ENCODE measurements at regions not wholly inside any gene's neighbourhood (a gene's known extent, or its start where the extent isn't known, plus 50 kb on each side); places are given as distances from the start of the nearest gene placed in this dataset.

DNA sequence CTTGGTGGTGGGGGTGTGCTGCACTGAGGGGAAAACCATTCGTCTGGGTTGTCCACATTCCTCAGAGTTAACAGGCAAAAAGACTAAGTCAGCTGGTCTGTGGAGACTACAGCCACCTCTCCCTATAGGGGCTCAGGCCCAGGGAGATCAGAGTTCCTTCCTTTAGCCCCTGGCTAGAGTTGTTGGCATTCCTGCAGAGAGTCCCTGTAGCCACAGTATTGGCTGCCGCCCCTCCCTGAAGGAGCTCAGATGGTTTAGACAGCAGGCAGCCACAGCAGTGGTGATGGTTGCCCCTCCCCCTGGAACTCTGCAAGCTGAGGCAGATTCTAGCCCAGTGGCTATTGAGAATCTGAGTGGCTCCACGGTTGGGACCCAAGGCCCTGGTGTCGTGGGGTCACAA, 1072.5 kb upstream of the ATXN7L3B start:
- H3K4me1 ChIP-seq (ENCODE audit: insufficient read depth): no peaks in the 10 kb centered on the region
- H3K27me3 ChIP-seq: no peaks in the 10 kb centered on the region
- WGBS (ENCODE audit: low lambda C conversion rate, missing lambda C conversion rate): 62% methylated on average over 4 of the region's 4 CpGs
- TF ChIP-seq EZH2phosphoT487 (IDR thresholded peaks at IDR 0.05; ENCODE audit: low read depth, severe bottlenecking, unreplicated experiment): no peak
- no peak for TF ChIP-seq EZH2 (IDR thresholded peaks at IDR 0.05; ENCODE audit: borderline replicate concordance)
- TF ChIP-seq, protein P1, sequence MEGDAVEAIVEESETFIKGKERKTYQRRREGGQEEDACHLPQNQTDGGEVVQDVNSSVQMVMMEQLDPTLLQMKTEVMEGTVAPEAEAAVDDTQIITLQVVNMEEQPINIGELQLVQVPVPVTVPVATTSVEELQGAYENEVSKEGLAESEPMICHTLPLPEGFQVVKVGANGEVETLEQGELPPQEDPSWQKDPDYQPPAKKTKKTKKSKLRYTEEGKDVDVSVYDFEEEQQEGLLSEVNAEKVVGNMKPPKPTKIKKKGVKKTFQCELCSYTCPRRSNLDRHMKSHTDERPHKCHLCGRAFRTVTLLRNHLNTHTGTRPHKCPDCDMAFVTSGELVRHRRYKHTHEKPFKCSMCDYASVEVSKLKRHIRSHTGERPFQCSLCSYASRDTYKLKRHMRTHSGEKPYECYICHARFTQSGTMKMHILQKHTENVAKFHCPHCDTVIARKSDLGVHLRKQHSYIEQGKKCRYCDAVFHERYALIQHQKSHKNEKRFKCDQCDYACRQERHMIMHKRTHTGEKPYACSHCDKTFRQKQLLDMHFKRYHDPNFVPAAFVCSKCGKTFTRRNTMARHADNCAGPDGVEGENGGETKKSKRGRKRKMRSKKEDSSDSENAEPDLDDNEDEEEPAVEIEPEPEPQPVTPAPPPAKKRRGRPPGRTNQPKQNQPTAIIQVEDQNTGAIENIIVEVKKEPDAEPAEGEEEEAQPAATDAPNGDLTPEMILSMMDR (IDR thresholded peaks at IDR 0.05; ENCODE audit: poor library complexity): no peak
- no peak overlapping the region for H3K27ac ChIP-seq
- H3K9me3 ChIP-seq (ENCODE audit: low read depth): no peaks in the 10 kb centered on the region
- no peaks in the 10 kb centered on the region for H3K79me2 ChIP-seq
- H4K20me1 ChIP-seq (ENCODE audit: insufficient read depth, poor library complexity, severe bottlenecking): no peaks in the 10 kb centered on the region
- no peak overlapping the region for H2AFZ ChIP-seq
- no peak overlapping the region for H3K4me3 ChIP-seq
- no peak overlapping the region for H3K4me2 ChIP-seq
- DNase-seq (ENCODE audit: low spot score): no peak
- H3K36me3 ChIP-seq (replicated peaks; ENCODE audit: insufficient read depth, low read depth): no peaks in the 10 kb centered on the region
- no peaks in the 10 kb centered on the region for H3K9me2 ChIP-seq (replicated peaks; ENCODE audit: insufficient read depth)

DNA sequence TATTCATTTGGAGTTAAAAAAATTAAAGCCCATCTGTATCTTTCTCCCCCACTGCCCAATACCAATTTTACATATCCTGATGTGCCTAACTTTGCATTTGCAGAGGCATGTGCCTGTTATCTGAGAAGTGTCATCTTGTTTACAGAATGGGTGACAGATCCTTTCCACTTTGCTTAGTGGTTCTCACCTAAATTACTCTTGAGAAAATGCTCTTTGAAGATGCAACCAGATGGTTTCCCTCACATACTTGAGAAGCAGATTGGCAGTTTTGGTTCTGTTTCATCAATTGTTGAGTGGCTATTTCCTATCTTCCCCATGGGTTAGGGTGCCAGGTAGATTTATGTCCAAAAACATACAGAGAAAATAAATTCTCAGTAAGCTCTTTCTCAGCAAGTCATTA, 1051.4 kb upstream of the ATXN7L3B start:
- Histone ChIP-seq H4K20me1 (ENCODE audit: insufficient read depth, poor library complexity, severe bottlenecking) (no peaks in the 10 kb centered on the region), H3K4me2 (no peak overlapping the region), H3K79me2 (no peaks in the 10 kb centered on the region), H3K9me2 (replicated peaks; ENCODE audit: insufficient read depth) (no peaks in the 10 kb centered on the region), H3K27me3 (no peaks in the 10 kb centered on the region), H3K4me1 (ENCODE audit: insufficient read depth) (no peaks in the 10 kb centered on the region), H3K27ac (no peak overlapping the region), H3K4me3 (no peak overlapping the region), H3K9me3 (ENCODE audit: low read depth) (peaks cover 4% of the 10 kb centered on the region), H2AFZ (no peak overlapping the region), H3K36me3 (replicated peaks; ENCODE audit: insufficient read depth, low read depth) (no peaks in the 10 kb centered on the region)
- TF ChIP-seq, protein P1 (IDR thresholded peaks at IDR 0.05; ENCODE audit: poor library complexity): no peak
- TF ChIP-seq EZH2phosphoT487 (IDR thresholded peaks at IDR 0.05; ENCODE audit: low read depth, severe bottlenecking, unreplicated experiment): no peak
- TF ChIP-seq EZH2 (IDR thresholded peaks at IDR 0.05; ENCODE audit: borderline replicate concordance): no peak
- DNase-seq (ENCODE audit: low spot score): no peak

DNA sequence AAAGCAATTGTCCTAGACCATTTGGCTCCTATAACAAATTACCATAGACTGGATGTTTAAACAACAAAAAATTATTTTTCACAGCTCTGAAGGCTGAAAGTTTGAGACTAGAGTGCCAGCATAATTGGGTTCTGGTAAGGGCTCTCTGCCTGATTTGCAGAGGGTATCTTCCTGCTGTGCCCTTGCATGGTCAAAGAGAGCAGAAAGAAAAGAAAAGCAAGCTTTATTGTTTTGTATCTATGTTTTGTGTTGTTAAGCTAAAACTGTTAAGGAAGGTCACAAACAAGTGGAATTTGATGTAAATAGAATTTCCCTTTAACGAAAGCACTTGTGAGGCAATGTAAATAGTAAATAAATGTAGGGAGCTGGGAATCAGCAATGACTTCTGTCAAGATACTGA, 1031.0 kb upstream of the ATXN7L3B start:
- H3K79me2 ChIP-seq: no peaks in the 10 kb centered on the region
- H2AFZ ChIP-seq: no peak overlapping the region
- H3K4me3 ChIP-seq: no peak overlapping the region
- no peaks in the 10 kb centered on the region for H3K9me2 ChIP-seq (replicated peaks; ENCODE audit: insufficient read depth)
- no peak for DNase-seq (ENCODE audit: low spot score)
- TF ChIP-seq, protein P1 (IDR thresholded peaks at IDR 0.05; ENCODE audit: poor library complexity): no peak
- TF ChIP-seq EZH2phosphoT487 (IDR thresholded peaks at IDR 0.05; ENCODE audit: low read depth, severe bottlenecking, unreplicated experiment) (no peak), EZH2 (IDR thresholded peaks at IDR 0.05; ENCODE audit: borderline replicate concordance) (no peak)
- no peaks in the 10 kb centered on the region for H3K9me3 ChIP-seq (ENCODE audit: low read depth)
- WGBS (ENCODE audit: low lambda C conversion rate, missing lambda C conversion rate): 59% methylated on average over 1 of the region's 1 CpG
- H4K20me1 ChIP-seq (ENCODE audit: insufficient read depth, poor library complexity, severe bottlenecking): no peaks in the 10 kb centered on the region
- no peaks in the 10 kb centered on the region for H3K4me1 ChIP-seq (ENCODE audit: insufficient read depth)
- H3K36me3 ChIP-seq (replicated peaks; ENCODE audit: insufficient read depth, low read depth): no peaks in the 10 kb centered on the region
- H3K27me3 ChIP-seq: no peaks in the 10 kb centered on the region
- H3K27ac ChIP-seq: no peak overlapping the region
- H3K4me2 ChIP-seq: no peak overlapping the region

DNA sequence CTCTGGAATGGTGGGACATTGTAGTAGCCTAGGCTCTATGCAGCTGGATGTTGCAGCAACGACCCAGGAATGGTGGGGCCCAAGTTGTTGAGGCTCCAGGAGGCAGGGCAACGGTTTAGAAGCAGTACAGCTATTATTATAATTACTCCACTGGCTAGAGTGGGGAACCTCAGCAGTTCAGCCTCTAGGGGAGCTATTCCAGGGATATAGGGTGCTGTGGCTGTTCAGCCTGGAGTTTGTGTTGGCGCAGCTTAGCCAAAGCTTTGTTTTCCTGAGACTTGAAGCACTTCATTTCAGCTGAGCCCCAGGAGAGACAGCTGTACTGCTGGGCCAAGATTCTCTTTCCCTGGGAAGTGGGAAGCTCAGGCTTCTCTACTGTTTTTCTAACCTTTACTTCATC, 1023.0 kb upstream of the ATXN7L3B start:
- Histone ChIP-seq H3K4me1 (ENCODE audit: insufficient read depth) (no peaks in the 10 kb centered on the region), H4K20me1 (ENCODE audit: insufficient read depth, poor library complexity, severe bottlenecking) (no peaks in the 10 kb centered on the region), H3K27me3 (no peaks in the 10 kb centered on the region), H3K4me3 (no peak overlapping the region), H3K9me3 (ENCODE audit: low read depth) (no peaks in the 10 kb centered on the region), H3K27ac (no peak overlapping the region), H3K79me2 (no peaks in the 10 kb centered on the region), H2AFZ (no peak overlapping the region), H3K36me3 (replicated peaks; ENCODE audit: insufficient read depth, low read depth) (no peaks in the 10 kb centered on the region), H3K9me2 (replicated peaks; ENCODE audit: insufficient read depth) (no peaks in the 10 kb centered on the region), H3K4me2 (no peak overlapping the region)
- 94% methylated on average over 3 of the region's 3 CpGs for WGBS (ENCODE audit: low lambda C conversion rate, missing lambda C conversion rate)
- no peak for DNase-seq (ENCODE audit: low spot score)
- TF ChIP-seq EZH2phosphoT487 (IDR thresholded peaks at IDR 0.05; ENCODE audit: low read depth, severe bottlenecking, unreplicated experiment) (no peak), EZH2 (IDR thresholded peaks at IDR 0.05; ENCODE audit: borderline replicate concordance) (no peak)
- TF ChIP-seq, protein P1 (IDR thresholded peaks at IDR 0.05; ENCODE audit: poor library complexity): no peak

All from hepatocyte (in vitro differentiated cells).